HEK293 (cell line): ENCODE measurements at regions not wholly inside any gene's neighbourhood (a gene's known extent, or its start where the extent isn't known, plus 50 kb on each side); places are given as distances from the start of the nearest gene placed in this dataset.

Source experiments
- CTCF ChIA-PET: fragments of 350-600 bp; formaldehyde crosslinking; extraction: SDS; loops from one replicate; lab custom pipeline; 2021; ENCODE audit warnings: antibody characterized with exemption; lab: Yijun Ruan, JAX
- POLR2A ChIA-PET: fragments of 300-600 bp; formaldehyde crosslinking; extraction: SDS; loops from one replicate; lab custom pipeline; 2020; ENCODE audit warnings: antibody characterized with exemption, inconsistent platforms; lab: Yijun Ruan, JAX
- H3K27ac ChIP-seq: fragments of 200-500 bp; sonication (Bioruptor generic); 2 replicates; pipeline ENCODE4 v1.5.1; 2014; ENCODE audit warnings: low read depth, low read length, control low read depth, inconsistent platforms; ENCODE audit errors: extremely low read depth
- H3K36me3 ChIP-seq, 2 experiments: fragments of 200-500 bp in 1 of 2; sonication (Bioruptor generic) in 1 of 2; 1 replicate in 1 of 2; 2 replicates in 1 of 2; pipeline ENCODE4 v1.5.1; 2014 to 2017; ENCODE audit warnings: inconsistent platforms in 2 of 2, low read length in 2 of 2; ENCODE audit not compliant: control insufficient read depth in 2 of 2, insufficient read depth in 1 of 2
- H3K4me1 ChIP-seq: fragments of 200-500 bp; sonication (Bioruptor generic); 2 replicates; pipeline ENCODE4 v1.5.1; 2014; ENCODE audit warnings: mild to moderate bottlenecking, low read length, inconsistent platforms; ENCODE audit not compliant: control insufficient read depth, insufficient read depth
- H3K4me3 ChIP-seq: 2 replicates; pipeline ENCODE4 v1.5.1; 2011; ENCODE audit warnings: low read depth, mild to moderate bottlenecking, control low read depth, low read length, moderate library complexity
- H3K9me3 ChIP-seq: fragments of 200-500 bp; sonication (Bioruptor generic); 2 replicates; pipeline ENCODE4 v1.5.1; 2014; ENCODE audit warnings: low read depth, low read length, inconsistent platforms; ENCODE audit not compliant: control insufficient read depth, insufficient read depth
- BCL11A ChIP-seq: fragments of 450-650 bp; formaldehyde crosslinking; IDR thresholded peaks from 2 replicates; pipeline ENCODE4 v1.5.1; 2016; ENCODE audit warnings: low read depth, missing biosample characterization, missing genetic modification characterization
- HOXC10 ChIP-seq: sonication (generic); formaldehyde crosslinking; IDR thresholded peaks from 2 replicates; pipeline ENCODE4 v1.8.1; 2023; ENCODE audit warnings: mild to moderate bottlenecking, missing genetic modification reagents
- HOXD13 ChIP-seq: sonication (generic); formaldehyde crosslinking; IDR thresholded peaks from 2 replicates; pipeline ENCODE4 v1.8.0; 2022; ENCODE audit warnings: missing genetic modification reagents, borderline replicate concordance
- KLF16 ChIP-seq: fragments of 450-650 bp; formaldehyde crosslinking; IDR thresholded peaks from 2 replicates; pipeline ENCODE4 v1.5.1; 2017; ENCODE audit warnings: missing biosample characterization, missing genetic modification characterization
- ZEB2 ChIP-seq: fragments of 450-650 bp; formaldehyde crosslinking; IDR thresholded peaks from 2 replicates; pipeline ENCODE4 v1.5.1; 2016; ENCODE audit warnings: missing biosample characterization, missing genetic modification characterization
- ZFP41 ChIP-seq: fragments of 450-650 bp; formaldehyde crosslinking; IDR thresholded peaks from 2 replicates; pipeline ENCODE4 v1.5.1; 2016; ENCODE audit warnings: missing biosample characterization, missing genetic modification characterization, borderline replicate concordance
- ZNF175 ChIP-seq: fragments of 450-650 bp; formaldehyde crosslinking; IDR thresholded peaks from 2 replicates; pipeline ENCODE4 v1.5.1; 2016; ENCODE audit warnings: missing biosample characterization, missing genetic modification characterization
- ZNF23 ChIP-seq: fragments of 450-650 bp; formaldehyde crosslinking; IDR thresholded peaks from 2 replicates; pipeline ENCODE4 v1.5.1; 2016; ENCODE audit warnings: missing biosample characterization, missing genetic modification characterization, borderline replicate concordance
- ZNF501 ChIP-seq: fragments of 450-650 bp; formaldehyde crosslinking; IDR thresholded peaks from 2 replicates; pipeline ENCODE4 v1.5.1; 2016; ENCODE audit warnings: missing biosample characterization, missing genetic modification characterization
- ZNF555 ChIP-seq: fragments of 450-650 bp; formaldehyde crosslinking; conservative IDR thresholded peaks from 2 replicates; pipeline ENCODE4 v1.5.1; 2017; ENCODE audit warnings: missing biosample characterization, mild to moderate bottlenecking, missing genetic modification characterization, inconsistent platforms
- ZNF623 ChIP-seq: fragments of 450-650 bp; formaldehyde crosslinking; IDR thresholded peaks from 2 replicates; pipeline ENCODE4 v1.5.1; 2016; ENCODE audit warnings: missing biosample characterization, missing genetic modification characterization
- ZNF626 ChIP-seq: fragments of 450-650 bp; sonication (Bioruptor Pico); formaldehyde crosslinking; IDR thresholded peaks from 2 replicates; pipeline ENCODE4 v1.5.1; 2018; ENCODE audit warnings: missing biosample characterization, missing genetic modification characterization, inconsistent platforms
- ZNF670 ChIP-seq: fragments of 450-650 bp; formaldehyde crosslinking; IDR thresholded peaks from 2 replicates; pipeline ENCODE4 v1.5.1; 2016; ENCODE audit warnings: missing biosample characterization, missing genetic modification characterization, low read depth
- ZNF707 ChIP-seq: fragments of 450-650 bp; formaldehyde crosslinking; IDR thresholded peaks from 2 replicates; pipeline ENCODE4 v1.5.1; 2016; ENCODE audit warnings: missing biosample characterization, missing genetic modification characterization
- ZSCAN30 ChIP-seq: fragments of 450-650 bp; IDR thresholded peaks from 2 replicates; pipeline ENCODE4 v1.5.1; 2018; ENCODE audit warnings: missing biosample characterization, mild to moderate bottlenecking, missing genetic modification characterization, moderate library complexity
- TF ChIP-seq, protein P1 (sequence below): fragments of 450-650 bp; formaldehyde crosslinking; IDR thresholded peaks from 2 replicates; pipeline ENCODE4 v1.5.1; 2016; ENCODE audit warnings: missing biosample characterization, missing genetic modification characterization
- TF ChIP-seq, protein P2 (sequence below): fragments of 450-650 bp; formaldehyde crosslinking; IDR thresholded peaks from 2 replicates; pipeline ENCODE4; 2016; ENCODE audit warnings: missing biosample characterization, missing genetic modification characterization
- TF ChIP-seq, protein P3 (sequence below): fragments of 450-650 bp; formaldehyde crosslinking; IDR thresholded peaks from 2 replicates; pipeline ENCODE4 v1.5.1; 2016; ENCODE audit warnings: missing biosample characterization, missing genetic modification characterization

DNA sequence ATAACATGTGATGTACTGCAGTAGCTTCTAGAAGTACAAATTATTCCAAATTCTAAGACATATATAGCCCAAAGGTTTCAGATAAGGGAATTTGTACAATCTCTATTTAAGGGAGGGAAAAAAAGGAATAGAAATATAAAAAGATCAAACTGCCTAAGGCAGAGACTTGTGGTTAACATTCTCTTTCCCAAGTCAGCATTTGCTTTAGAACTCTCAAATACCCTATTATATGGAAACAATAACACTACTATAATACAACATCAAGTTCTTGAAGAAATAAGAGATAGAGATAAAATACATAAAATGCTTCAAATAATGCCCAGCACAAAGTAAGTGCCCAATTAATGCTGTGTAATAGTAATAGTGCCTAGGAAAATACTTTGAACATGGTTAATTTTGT is 123.1 kb downstream of the CRPPA start:
- Histone ChIP-seq H3K9me3 (no peaks in the 10 kb centered on the region), H3K4me3 (no peak overlapping the region)

DNA sequence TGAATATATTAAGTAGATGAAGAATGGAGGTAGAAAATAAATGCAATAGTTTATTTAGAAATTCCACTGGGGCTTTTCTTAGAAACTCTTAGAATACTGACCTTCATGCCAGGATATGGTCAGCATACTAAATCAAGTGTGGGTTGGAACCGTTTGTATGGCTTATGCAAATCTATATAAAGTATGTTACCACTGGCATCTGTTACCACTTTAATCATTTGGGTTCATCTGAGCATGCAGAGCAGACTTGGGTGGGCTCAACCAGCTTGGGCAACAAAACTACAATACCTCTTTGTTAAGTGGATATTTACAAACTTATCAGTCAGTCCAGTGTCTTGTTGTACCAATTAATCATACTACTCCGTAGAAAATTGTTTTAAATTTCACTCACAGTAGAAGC is 125.8 kb downstream of the CRPPA start:
- Histone ChIP-seq H3K4me3 (no peak overlapping the region), H3K9me3 (no peaks in the 10 kb centered on the region)
- TF ChIP-seq ZSCAN30 (no peak), ZNF501 (tag by site-specific recombination) (no peak), ZEB2 (tag by site-specific recombination) (no peak), ZNF555 (tag by site-specific recombination) (no peak), HOXC10 (no peak)
- TF ChIP-seq, all 188 proteins: peak for 0
- ChIA-PET CTCF (no interaction called here), POLR2A (no interaction called here)
- H3K27ac ChIP-seq = no peak overlapping the region
- H3K4me1 ChIP-seq = no peaks in the 10 kb centered on the region
- H3K36me3 ChIP-seq = no peaks in the 10 kb centered on the region

More for the DNA sequence above, 123.1 kb downstream of the CRPPA start:
- TF ChIP-seq ZNF626 (tag by site-specific recombination) (no peak), BCL11A (tag by site-specific recombination) (no peak), ZNF23 (tag by site-specific recombination) (no peak), HOXD13 (CRISPR knock-in tag) (no peak), ZNF670 (no peak), ZNF175 (tag by site-specific recombination) (no peak), ZFP41 (no peak), KLF16 (tag by site-specific recombination) (no peak), ZNF623 (tag by site-specific recombination) (no peak), ZNF707 (no peak)
- TF ChIP-seq, protein P1, sequence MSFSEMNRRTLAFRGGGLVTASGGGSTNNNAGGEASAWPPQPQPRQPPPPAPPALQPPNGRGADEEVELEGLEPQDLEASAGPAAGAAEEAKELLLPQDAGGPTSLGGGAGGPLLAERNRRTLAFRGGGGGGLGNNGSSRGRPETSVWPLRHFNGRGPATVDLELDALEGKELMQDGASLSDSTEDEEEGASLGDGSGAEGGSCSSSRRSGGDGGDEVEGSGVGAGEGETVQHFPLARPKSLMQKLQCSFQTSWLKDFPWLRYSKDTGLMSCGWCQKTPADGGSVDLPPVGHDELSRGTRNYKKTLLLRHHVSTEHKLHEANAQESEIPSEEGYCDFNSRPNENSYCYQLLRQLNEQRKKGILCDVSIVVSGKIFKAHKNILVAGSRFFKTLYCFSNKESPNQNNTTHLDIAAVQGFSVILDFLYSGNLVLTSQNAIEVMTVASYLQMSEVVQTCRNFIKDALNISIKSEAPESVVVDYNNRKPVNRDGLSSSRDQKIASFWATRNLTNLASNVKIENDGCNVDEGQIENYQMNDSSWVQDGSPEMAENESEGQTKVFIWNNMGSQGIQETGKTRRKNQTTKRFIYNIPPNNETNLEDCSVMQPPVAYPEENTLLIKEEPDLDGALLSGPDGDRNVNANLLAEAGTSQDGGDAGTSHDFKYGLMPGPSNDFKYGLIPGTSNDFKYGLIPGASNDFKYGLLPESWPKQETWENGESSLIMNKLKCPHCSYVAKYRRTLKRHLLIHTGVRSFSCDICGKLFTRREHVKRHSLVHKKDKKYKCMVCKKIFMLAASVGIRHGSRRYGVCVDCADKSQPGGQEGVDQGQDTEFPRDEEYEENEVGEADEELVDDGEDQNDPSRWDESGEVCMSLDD (tag by site-specific recombination) = no peak
- TF ChIP-seq, protein P2, sequence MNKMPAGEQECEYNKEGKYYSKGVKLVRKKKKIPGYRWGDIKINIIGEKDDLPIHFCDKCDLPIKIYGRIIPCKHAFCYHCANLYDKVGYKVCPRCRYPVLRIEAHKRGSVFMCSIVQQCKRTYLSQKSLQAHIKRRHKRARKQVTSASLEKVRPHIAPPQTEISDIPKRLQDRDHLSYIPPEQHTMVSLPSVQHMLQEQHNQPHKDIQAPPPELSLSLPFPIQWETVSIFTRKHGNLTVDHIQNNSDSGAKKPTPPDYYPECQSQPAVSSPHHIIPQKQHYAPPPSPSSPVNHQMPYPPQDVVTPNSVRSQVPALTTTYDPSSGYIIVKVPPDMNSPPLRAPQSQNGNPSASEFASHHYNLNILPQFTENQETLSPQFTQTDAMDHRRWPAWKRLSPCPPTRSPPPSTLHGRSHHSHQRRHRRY (tag by site-specific recombination) = no peak
- TF ChIP-seq, protein P3, sequence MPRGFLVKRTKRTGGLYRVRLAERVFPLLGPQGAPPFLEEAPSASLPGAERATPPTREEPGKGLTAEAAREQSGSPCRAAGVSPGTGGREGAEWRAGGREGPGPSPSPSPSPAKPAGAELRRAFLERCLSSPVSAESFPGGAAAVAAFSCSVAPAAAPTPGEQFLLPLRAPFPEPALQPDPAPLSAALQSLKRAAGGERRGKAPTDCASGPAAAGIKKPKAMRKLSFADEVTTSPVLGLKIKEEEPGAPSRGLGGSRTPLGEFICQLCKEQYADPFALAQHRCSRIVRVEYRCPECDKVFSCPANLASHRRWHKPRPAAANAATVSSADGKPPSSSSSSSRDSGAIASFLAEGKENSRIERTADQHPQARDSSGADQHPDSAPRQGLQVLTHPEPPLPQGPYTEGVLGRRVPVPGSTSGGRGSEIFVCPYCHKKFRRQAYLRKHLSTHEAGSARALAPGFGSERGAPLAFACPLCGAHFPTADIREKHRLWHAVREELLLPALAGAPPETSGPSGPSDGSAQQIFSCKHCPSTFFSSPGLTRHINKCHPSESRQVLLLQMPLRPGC (tag by site-specific recombination) = no peak
- Histone ChIP-seq H3K36me3 (no peaks in the 10 kb centered on the region), H3K27ac (no peak overlapping the region), H3K4me1 (no peaks in the 10 kb centered on the region)
- ChIA-PET POLR2A (no interaction called here), CTCF (no interaction called here)
